GM19240 (cell line): ENCODE measurements at regions not wholly inside any gene's neighbourhood (a gene's known extent, or its start where the extent isn't known, plus 50 kb on each side); places are given as distances from the start of the nearest gene placed in this dataset.
"Not testable (repeated sequence)": the region's sequence is repeated elsewhere in the genome, so short reads cannot be mapped to it uniquely, and the experiment has no call there.

Experiments
- DNase-seq: peaks from one replicate; pipeline ENCODE4 v3.0.0; 2011; ENCODE audit warnings: low spot score; ENCODE audit not compliant: insufficient read length

- not testable (repeated sequence) for DNase-seq
These were observed 108.5 kb downstream of the OLFM1 start for GRCh38 chr9:135195975-135196374.

GRCh38 chr9:135196474-135196873, 109.0 kb downstream of the OLFM1 start:
- DNase-seq = no peak

- DNase-seq = no peak
These were observed 110.7 kb downstream of the OLFM1 start for GRCh38 chr9:135198144-135198543.

GRCh38 chr9:135198586-135199285, 111.3 kb downstream of the OLFM1 start:
- no peak for DNase-seq

- DNase-seq = no peak
These were observed 112.0 kb downstream of the OLFM1 start for GRCh38 chr9:135199489-135199888.

- DNase-seq = no peak
These were observed 114.2 kb downstream of the OLFM1 start for GRCh38 chr9:135201711-135202110.

GRCh38 chr9:135204177-135204576, 116.7 kb downstream of the OLFM1 start:
- no peak for DNase-seq

- DNase-seq = no peak
These were observed 121.7 kb downstream of the OLFM1 start for GRCh38 chr9:135209136-135209535.

GRCh38 chr9:135209852-135210251, 122.4 kb downstream of the OLFM1 start:
- no peak for DNase-seq

- DNase-seq = no peak
These were observed 123.4 kb downstream of the OLFM1 start for GRCh38 chr9:135210676-135211523.

GRCh38 chr9:135211524-135211890, 124.0 kb downstream of the OLFM1 start:
- DNase-seq = no peak

GRCh38 chr9:135212961-135213360, 125.5 kb downstream of the OLFM1 start:
- no peak for DNase-seq

GRCh38 chr9:135213566-135213965, 126.1 kb downstream of the OLFM1 start:
- no peak for DNase-seq

GRCh38 chr9:135214054-135214640, 126.7 kb downstream of the OLFM1 start:
- DNase-seq = no peak

GRCh38 chr9:135214706-135215105, 127.2 kb downstream of the OLFM1 start:
- no peak for DNase-seq

- DNase-seq = no peak
These were observed 128.2 kb downstream of the OLFM1 start for GRCh38 chr9:135215571-135216161.

- no peak for DNase-seq
These were observed 128.8 kb downstream of the OLFM1 start for GRCh38 chr9:135216236-135216635.

- no peak for DNase-seq
These were observed 129.4 kb downstream of the OLFM1 start for GRCh38 chr9:135216791-135217441.

GRCh38 chr9:135217836-135218235, 130.4 kb downstream of the OLFM1 start:
- no peak for DNase-seq

- DNase-seq = no peak
These were observed 131.1 kb downstream of the OLFM1 start for GRCh38 chr9:135218331-135219225.
